ENCODE measurements at regions not wholly inside any gene's neighbourhood (a gene's known extent, or its start where the extent isn't known, plus 50 kb on each side); places are given as distances from the start of the nearest gene placed in this dataset.

DNA sequence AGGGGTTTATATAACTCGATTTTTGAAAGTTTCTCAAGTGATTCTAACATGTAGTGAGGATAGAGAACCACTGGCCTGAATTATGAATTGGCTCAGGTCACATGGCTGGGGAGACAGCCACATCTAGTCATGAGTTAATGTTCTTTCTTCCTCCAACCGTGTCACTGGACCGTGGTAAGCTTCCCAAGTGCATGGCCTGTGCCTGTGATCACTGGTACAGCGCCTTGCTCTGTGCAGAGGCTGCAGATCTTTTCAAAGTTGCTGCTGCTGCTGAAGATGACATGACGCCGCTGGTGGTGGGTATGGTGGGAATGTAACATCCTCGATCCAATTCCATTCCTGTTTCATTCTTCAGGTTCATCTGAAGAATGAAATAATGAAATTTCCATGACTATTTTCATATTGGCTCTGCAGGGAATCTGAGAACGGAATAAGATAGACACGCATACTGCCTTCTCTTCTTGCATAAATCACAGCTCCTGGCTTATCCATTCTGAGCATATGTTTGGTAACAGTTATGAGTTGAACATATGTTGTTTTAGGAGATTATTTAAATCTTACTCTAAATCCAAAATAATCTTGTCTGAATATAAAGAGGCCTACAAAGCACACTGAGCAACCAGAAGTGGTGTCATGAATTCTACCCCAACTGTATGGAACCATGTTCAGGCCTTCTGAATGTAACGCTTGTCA is 100.5 kb upstream of the THSD7B start:
- Histone ChIP-seq H3K9me3 (ENCODE audit: low read length) (no peaks in the 10 kb centered on the region), H3K79me2 (ENCODE audit: low read length) (no peaks in the 10 kb centered on the region), H3K27me3 (ENCODE audit: low read length) (no peaks in the 10 kb centered on the region), H3K4me3 (ENCODE audit: low read length) (no peak overlapping the region), H3K4me1 (ENCODE audit: low read length) (no peaks in the 10 kb centered on the region), H2AFZ (ENCODE audit: low read length) (no peak overlapping the region), H3K36me3 (ENCODE audit: insufficient read depth, low read length) (no peaks in the 10 kb centered on the region), H3K9ac (ENCODE audit: low read length) (no peak overlapping the region), H3K4me2 (ENCODE audit: low read depth, low read length, poor library complexity, severe bottlenecking) (no peak overlapping the region), H3K9me2 (replicated peaks; ENCODE audit: insufficient read depth, low read length) (no peaks in the 10 kb centered on the region), H3K27ac (ENCODE audit: low read length) (no peak overlapping the region), H4K20me1 (ENCODE audit: insufficient read depth, low read depth, low read length) (no peaks in the 10 kb centered on the region)
- no peak for DNase-seq

DNA sequence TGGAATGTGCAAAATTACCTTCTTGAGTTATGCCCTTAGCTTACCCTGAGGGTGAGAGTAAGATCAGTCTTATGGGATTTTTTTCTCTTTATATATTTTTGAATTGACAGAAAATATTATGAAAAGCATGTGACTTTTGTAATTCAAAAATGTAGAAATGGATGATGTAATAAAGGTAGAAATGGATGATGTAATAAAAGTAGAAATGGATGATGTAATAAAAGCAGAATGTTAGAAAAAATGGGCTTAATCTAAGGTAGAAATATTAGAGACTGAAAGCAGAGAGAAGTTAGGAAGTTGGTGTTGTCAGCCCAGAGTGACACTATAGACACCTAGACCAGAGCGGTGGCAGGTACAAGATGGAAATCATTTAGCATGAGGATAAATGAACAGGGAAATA is 107.1 kb upstream of the THSD7B start:
- no peak overlapping the region for H2AFZ ChIP-seq (ENCODE audit: low read length)
- no peak for DNase-seq
- H4K20me1 ChIP-seq (ENCODE audit: insufficient read depth, low read depth, low read length) = no peaks in the 10 kb centered on the region
- no peak overlapping the region for H3K4me3 ChIP-seq (ENCODE audit: low read length)
- no peak overlapping the region for H3K9ac ChIP-seq (ENCODE audit: low read length)
- H3K9me3 ChIP-seq (ENCODE audit: low read length) = no peaks in the 10 kb centered on the region
- no peak overlapping the region for H3K27ac ChIP-seq (ENCODE audit: low read length)
- no peak overlapping the region for H3K4me2 ChIP-seq (ENCODE audit: low read depth, low read length, poor library complexity, severe bottlenecking)
- H3K36me3 ChIP-seq (ENCODE audit: insufficient read depth, low read length) = no peaks in the 10 kb centered on the region
- no peaks in the 10 kb centered on the region for H3K9me2 ChIP-seq (replicated peaks; ENCODE audit: insufficient read depth, low read length)
- H3K27me3 ChIP-seq (ENCODE audit: low read length) = no peaks in the 10 kb centered on the region
- no peaks in the 10 kb centered on the region for H3K79me2 ChIP-seq (ENCODE audit: low read length)
- no peaks in the 10 kb centered on the region for H3K4me1 ChIP-seq (ENCODE audit: low read length)

DNA sequence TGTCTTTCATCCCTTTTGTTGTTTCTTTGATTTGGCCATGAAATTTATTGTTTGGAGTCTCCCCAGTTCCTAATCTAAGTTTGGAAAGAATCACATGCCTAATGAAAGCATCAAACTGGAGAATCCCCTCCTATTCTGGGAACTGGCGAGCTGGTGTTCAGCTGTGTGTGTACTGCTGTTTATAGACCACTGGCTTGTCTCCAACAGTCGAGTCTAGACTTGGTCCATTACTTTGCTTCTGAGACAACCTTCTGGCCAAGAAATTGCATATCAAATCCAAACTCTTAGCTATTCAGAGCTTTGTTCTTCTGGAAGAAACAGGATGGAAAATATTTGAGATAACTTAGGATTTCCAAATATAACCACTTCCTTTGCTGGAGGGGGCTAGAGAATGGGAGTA is 111.5 kb upstream of the THSD7B start:
- no peaks in the 10 kb centered on the region for H3K9me3 ChIP-seq (ENCODE audit: low read length)
- no peak overlapping the region for H3K27ac ChIP-seq (ENCODE audit: low read length)
- H4K20me1 ChIP-seq (ENCODE audit: insufficient read depth, low read depth, low read length) = no peaks in the 10 kb centered on the region
- no peak overlapping the region for H3K4me2 ChIP-seq (ENCODE audit: low read depth, low read length, poor library complexity, severe bottlenecking)
- H3K36me3 ChIP-seq (ENCODE audit: insufficient read depth, low read length) = no peaks in the 10 kb centered on the region
- H3K79me2 ChIP-seq (ENCODE audit: low read length) = no peaks in the 10 kb centered on the region
- H2AFZ ChIP-seq (ENCODE audit: low read length) = no peak overlapping the region
- H3K9ac ChIP-seq (ENCODE audit: low read length) = no peak overlapping the region
- DNase-seq = no peak
- H3K27me3 ChIP-seq (ENCODE audit: low read length) = no peaks in the 10 kb centered on the region
- H3K9me2 ChIP-seq (replicated peaks; ENCODE audit: insufficient read depth, low read length) = no peaks in the 10 kb centered on the region
- H3K4me1 ChIP-seq (ENCODE audit: low read length) = no peaks in the 10 kb centered on the region
- no peak overlapping the region for H3K4me3 ChIP-seq (ENCODE audit: low read length)

DNA sequence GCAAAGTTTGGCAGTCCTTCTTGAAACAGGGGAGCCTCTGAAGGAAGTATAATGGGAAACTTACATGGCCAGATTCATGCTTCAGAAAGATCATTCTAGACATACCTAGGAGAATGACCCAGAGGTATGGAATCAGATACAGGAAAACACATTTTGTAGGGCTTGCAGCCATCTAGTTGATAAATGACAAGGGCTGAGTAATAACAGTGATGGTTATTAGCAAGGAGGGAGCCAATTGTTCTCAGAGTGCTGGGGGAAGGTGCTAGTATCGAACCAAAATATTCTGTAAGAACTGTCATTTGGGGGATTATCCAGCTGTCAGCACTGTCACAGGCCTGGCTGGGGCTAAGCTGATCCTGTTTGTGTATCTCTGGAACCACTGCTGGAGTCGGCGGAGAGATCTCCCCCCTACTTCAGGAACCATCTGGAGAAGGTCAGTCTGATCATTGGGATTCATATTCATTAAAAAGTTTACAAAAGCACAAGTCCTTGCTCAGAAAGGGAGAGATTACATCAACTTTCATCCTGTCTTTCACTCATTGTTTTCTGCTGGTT is 113.8 kb upstream of the THSD7B start:
- Histone ChIP-seq H3K27ac (ENCODE audit: low read length) (no peak overlapping the region), H3K36me3 (ENCODE audit: insufficient read depth, low read length) (no peaks in the 10 kb centered on the region), H3K79me2 (ENCODE audit: low read length) (no peaks in the 10 kb centered on the region), H2AFZ (ENCODE audit: low read length) (no peak overlapping the region), H3K4me1 (ENCODE audit: low read length) (no peaks in the 10 kb centered on the region), H3K4me3 (ENCODE audit: low read length) (no peak overlapping the region), H3K9me2 (replicated peaks; ENCODE audit: insufficient read depth, low read length) (no peaks in the 10 kb centered on the region), H3K27me3 (ENCODE audit: low read length) (no peaks in the 10 kb centered on the region), H4K20me1 (ENCODE audit: insufficient read depth, low read depth, low read length) (no peaks in the 10 kb centered on the region), H3K4me2 (ENCODE audit: low read depth, low read length, poor library complexity, severe bottlenecking) (no peak overlapping the region), H3K9me3 (ENCODE audit: low read length) (no peaks in the 10 kb centered on the region), H3K9ac (ENCODE audit: low read length) (no peak overlapping the region)
- DNase-seq = no peak

DNA sequence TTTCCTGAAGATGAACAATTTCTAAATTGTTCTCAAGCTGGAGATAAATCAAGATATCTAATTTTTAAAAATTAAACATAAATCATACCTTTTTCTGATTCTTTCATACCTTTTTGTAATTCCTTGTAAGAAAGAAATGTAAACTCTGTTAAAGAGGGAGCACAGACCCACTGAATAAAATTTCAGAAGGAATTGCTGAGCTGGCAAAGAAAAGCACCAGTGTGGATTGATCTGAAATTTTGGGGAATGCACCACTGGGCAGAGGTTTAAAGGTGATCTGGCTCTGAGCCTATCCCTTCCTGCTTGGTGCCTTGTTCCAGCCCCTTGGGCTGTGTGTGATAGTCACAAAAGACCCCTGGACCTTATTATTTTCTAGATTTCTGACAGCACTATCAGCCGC is 118.3 kb upstream of the THSD7B start:
- H4K20me1 ChIP-seq (ENCODE audit: insufficient read depth, low read depth, low read length) = no peaks in the 10 kb centered on the region
- DNase-seq = no peak

DNA sequence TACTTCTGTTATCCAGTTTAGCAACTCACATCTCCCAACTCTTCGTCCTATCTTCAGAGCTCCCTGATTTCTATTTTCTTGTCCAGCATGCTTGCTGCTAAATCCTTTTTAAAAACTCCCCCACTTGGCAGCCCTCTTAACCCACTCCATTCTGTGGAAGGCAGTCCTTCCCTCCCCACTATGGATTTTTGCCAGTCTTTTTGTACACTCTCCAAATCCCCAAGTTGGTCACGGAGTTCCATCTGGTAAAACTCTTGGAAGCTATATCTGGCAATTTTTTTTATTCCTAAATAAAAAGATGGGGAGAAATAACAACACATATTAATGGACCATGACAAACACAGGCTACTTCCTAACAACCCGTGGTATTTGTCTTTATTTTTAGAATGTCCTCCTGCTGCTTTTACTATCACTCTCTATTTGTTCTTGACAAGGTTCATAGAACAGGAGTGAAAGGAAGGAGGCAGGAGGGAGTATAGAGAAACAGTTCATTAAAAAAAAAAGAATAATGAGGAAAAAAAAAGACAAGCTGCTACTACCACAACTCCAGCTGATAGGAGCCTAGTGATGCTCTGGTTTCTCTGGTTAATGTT is 120.0 kb upstream of the THSD7B start:
- Histone ChIP-seq H3K4me1 (ENCODE audit: low read length) (no peaks in the 10 kb centered on the region), H3K79me2 (ENCODE audit: low read length) (no peaks in the 10 kb centered on the region), H4K20me1 (ENCODE audit: insufficient read depth, low read depth, low read length) (no peaks in the 10 kb centered on the region), H3K36me3 (ENCODE audit: insufficient read depth, low read length) (no peaks in the 10 kb centered on the region), H3K4me3 (ENCODE audit: low read length) (no peak overlapping the region), H3K9me3 (ENCODE audit: low read length) (no peaks in the 10 kb centered on the region), H3K9me2 (replicated peaks; ENCODE audit: insufficient read depth, low read length) (no peaks in the 10 kb centered on the region), H3K4me2 (ENCODE audit: low read depth, low read length, poor library complexity, severe bottlenecking) (no peak overlapping the region), H2AFZ (ENCODE audit: low read length) (no peak overlapping the region), H3K27ac (ENCODE audit: low read length) (no peak overlapping the region), H3K27me3 (ENCODE audit: low read length) (no peaks in the 10 kb centered on the region), H3K9ac (ENCODE audit: low read length) (no peak overlapping the region)
- no peak for DNase-seq

More for the DNA sequence above, 118.3 kb upstream of the THSD7B start:
- no peaks in the 10 kb centered on the region for H3K4me1 ChIP-seq (ENCODE audit: low read length)
- H3K36me3 ChIP-seq (ENCODE audit: insufficient read depth, low read length) = no peaks in the 10 kb centered on the region
- H3K9me2 ChIP-seq (replicated peaks; ENCODE audit: insufficient read depth, low read length) = no peaks in the 10 kb centered on the region
- no peak overlapping the region for H3K27ac ChIP-seq (ENCODE audit: low read length)
- no peak overlapping the region for H3K9ac ChIP-seq (ENCODE audit: low read length)
- no peak overlapping the region for H2AFZ ChIP-seq (ENCODE audit: low read length)
- no peaks in the 10 kb centered on the region for H3K27me3 ChIP-seq (ENCODE audit: low read length)
- H3K4me2 ChIP-seq (ENCODE audit: low read depth, low read length, poor library complexity, severe bottlenecking) = no peak overlapping the region
- no peak overlapping the region for H3K4me3 ChIP-seq (ENCODE audit: low read length)
- H3K9me3 ChIP-seq (ENCODE audit: low read length) = no peaks in the 10 kb centered on the region
- H3K79me2 ChIP-seq (ENCODE audit: low read length) = no peaks in the 10 kb centered on the region

DNA sequence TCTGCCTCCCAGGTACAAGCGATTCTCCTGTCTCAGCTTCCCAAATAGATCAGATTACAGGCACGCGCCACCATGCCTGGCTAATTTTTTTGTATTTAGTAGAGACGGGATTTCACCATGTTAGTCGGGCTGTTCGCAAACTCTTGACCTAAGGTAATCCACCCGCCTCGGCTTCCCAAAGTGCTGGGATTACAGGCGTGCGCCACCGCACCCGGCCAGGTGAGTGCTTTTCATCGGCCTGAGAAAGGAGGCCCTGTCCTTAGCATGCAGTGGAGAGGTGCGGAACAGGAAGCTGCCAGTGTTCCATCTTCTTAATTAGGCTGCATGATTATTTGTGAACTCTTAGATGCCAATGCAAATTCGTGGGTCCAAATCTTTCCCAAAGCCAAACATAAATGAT is 125.7 kb upstream of the THSD7B start:
- Histone ChIP-seq H2AFZ (ENCODE audit: low read length) (no peak overlapping the region), H3K79me2 (ENCODE audit: low read length) (no peaks in the 10 kb centered on the region), H3K27me3 (ENCODE audit: low read length) (no peaks in the 10 kb centered on the region), H3K9me3 (ENCODE audit: low read length) (no peaks in the 10 kb centered on the region), H3K4me2 (ENCODE audit: low read depth, low read length, poor library complexity, severe bottlenecking) (no peak overlapping the region), H4K20me1 (ENCODE audit: insufficient read depth, low read depth, low read length) (no peaks in the 10 kb centered on the region), H3K9ac (ENCODE audit: low read length) (no peak overlapping the region), H3K9me2 (replicated peaks; ENCODE audit: insufficient read depth, low read length) (no peaks in the 10 kb centered on the region), H3K36me3 (ENCODE audit: insufficient read depth, low read length) (no peaks in the 10 kb centered on the region), H3K4me3 (ENCODE audit: low read length) (no peak overlapping the region), H3K27ac (ENCODE audit: low read length) (no peak overlapping the region), H3K4me1 (ENCODE audit: low read length) (no peaks in the 10 kb centered on the region)
- DNase-seq = no peak

DNA sequence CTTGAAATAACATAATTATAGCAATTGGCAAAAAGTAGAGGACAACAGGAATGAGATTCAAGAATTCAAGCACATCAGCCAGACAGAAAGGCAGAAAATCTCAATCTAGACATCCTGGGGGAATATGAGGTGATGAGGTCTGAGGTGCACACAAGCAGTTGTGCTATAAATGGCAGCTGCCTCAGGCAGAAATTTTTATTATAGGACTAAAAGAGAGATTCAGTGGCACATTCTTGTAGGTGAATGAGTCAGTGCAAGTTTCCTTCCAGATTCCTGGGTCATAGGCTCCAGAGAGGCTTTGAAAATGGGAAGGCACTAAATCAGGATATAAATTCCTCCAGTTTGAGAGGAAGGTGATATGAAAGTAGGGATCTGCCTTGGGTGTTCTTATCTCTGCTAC is 127.2 kb upstream of the THSD7B start:
- Histone ChIP-seq H2AFZ (ENCODE audit: low read length) (no peak overlapping the region), H3K27ac (ENCODE audit: low read length) (no peak overlapping the region), H4K20me1 (ENCODE audit: insufficient read depth, low read depth, low read length) (no peaks in the 10 kb centered on the region), H3K9me3 (ENCODE audit: low read length) (no peaks in the 10 kb centered on the region), H3K9ac (ENCODE audit: low read length) (no peak overlapping the region), H3K4me1 (ENCODE audit: low read length) (no peaks in the 10 kb centered on the region), H3K36me3 (ENCODE audit: insufficient read depth, low read length) (no peaks in the 10 kb centered on the region), H3K9me2 (replicated peaks; ENCODE audit: insufficient read depth, low read length) (no peaks in the 10 kb centered on the region), H3K27me3 (ENCODE audit: low read length) (no peaks in the 10 kb centered on the region), H3K4me2 (ENCODE audit: low read depth, low read length, poor library complexity, severe bottlenecking) (no peak overlapping the region), H3K4me3 (ENCODE audit: low read length) (no peak overlapping the region), H3K79me2 (ENCODE audit: low read length) (no peaks in the 10 kb centered on the region)
- DNase-seq = no peak
